ENCODE measurements at regions not wholly inside any gene's neighbourhood (a gene's known extent, or its start where the extent isn't known, plus 50 kb on each side); places are given as distances from the start of the nearest gene placed in this dataset.

- TF ChIP-seq POLR2A (IDR thresholded peaks at IDR 0.05) (no peak), CTCF (IDR thresholded peaks at IDR 0.05) (no peak)
Observed at GRCh38 chrX:26511589-26512363, 295.8 kb downstream of the MAGEB5 start.
